NB4 (cell line): ENCODE measurements at regions not wholly inside any gene's neighbourhood (a gene's known extent, or its start where the extent isn't known, plus 50 kb on each side); places are given as distances from the start of the nearest gene placed in this dataset.

ENCODE experiments used
- CTCF ChIP-seq: IDR thresholded peaks from one replicate; pipeline ENCODE4 v1.5.1; 2012; ENCODE audit warnings: low read depth, low read length
- MYC ChIP-seq: IDR thresholded peaks from 2 replicates; pipeline ENCODE4 v1.6.1; 2011; ENCODE audit warnings: low read depth, low read length
- POLR2A ChIP-seq: IDR thresholded peaks from 2 replicates; pipeline ENCODE4 v1.6.1; 2011; ENCODE audit warnings: mild to moderate bottlenecking; ENCODE audit not compliant: insufficient read length; ENCODE audit errors: extremely low read depth
- TF ChIP-seq, protein P1 (sequence below): IDR thresholded peaks from 2 replicates; pipeline ENCODE4 v1.6.1; 2011; ENCODE audit warnings: low read depth, low read length

- TF ChIP-seq CTCF (no peak), POLR2A (no peak), MYC (no peak)
- TF ChIP-seq, protein P1, sequence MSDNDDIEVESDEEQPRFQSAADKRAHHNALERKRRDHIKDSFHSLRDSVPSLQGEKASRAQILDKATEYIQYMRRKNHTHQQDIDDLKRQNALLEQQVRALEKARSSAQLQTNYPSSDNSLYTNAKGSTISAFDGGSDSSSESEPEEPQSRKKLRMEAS, result no peak
These were observed 86.3 kb downstream of the BAMBI start for GRCh38 chr10:28763471-28764170.
